GM12891 (cell line): ENCODE measurements at regions not wholly inside any gene's neighbourhood (a gene's known extent, or its start where the extent isn't known, plus 50 kb on each side); places are given as distances from the start of the nearest gene placed in this dataset.

Experiments
- POLR2AphosphoS5 ChIP-seq: IDR thresholded peaks from 2 replicates; pipeline ENCODE4 v1.6.1; 2011; ENCODE audit warnings: low read depth, low read length, control low read depth
- TAF1 ChIP-seq: IDR thresholded peaks from 2 replicates; pipeline ENCODE4 v1.6.1; 2011; ENCODE audit warnings: low read depth, low read length, control low read depth

DNA sequence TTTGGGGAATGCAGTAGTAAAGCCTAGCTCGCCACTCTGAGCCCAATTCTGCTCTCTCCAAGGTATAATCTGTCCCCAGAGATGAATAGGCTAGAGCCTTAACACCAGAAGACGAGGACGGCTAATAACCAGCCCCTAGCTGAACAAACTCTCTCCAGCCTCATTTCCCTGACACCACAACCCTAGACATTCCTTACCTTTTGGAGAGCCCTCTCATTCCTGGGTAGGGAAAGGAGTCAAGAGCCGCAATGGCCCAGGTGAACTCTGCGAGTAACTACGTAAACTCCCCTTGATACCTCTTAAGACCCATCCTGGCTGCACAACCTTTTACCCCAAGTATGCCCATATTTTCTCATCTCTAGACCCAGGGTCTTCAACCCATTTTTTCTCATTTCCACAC, 722.9 kb downstream of the BCL11A start:
- no peak for TF ChIP-seq POLR2AphosphoS5
- TF ChIP-seq TAF1 = no peak
